Eye (tissue), 1 donor: ENCODE measurements at regions not wholly inside any gene's neighbourhood (a gene's known extent, or its start where the extent isn't known, plus 50 kb on each side); places are given as distances from the start of the nearest gene placed in this dataset.
"Not testable (repeated sequence)": the region's sequence is repeated elsewhere in the genome, so short reads cannot be mapped to it uniquely, and the experiment has no call there.

ENCODE experiments used
- DNase-seq: peaks from one replicate; pipeline ENCODE4 v3.0.0-alpha.2; 2015

GRCh38 chr5:111859533-111860270, 102.7 kb upstream of the NREP start:
- peak; percentile 48 for DNase-seq

DNA sequence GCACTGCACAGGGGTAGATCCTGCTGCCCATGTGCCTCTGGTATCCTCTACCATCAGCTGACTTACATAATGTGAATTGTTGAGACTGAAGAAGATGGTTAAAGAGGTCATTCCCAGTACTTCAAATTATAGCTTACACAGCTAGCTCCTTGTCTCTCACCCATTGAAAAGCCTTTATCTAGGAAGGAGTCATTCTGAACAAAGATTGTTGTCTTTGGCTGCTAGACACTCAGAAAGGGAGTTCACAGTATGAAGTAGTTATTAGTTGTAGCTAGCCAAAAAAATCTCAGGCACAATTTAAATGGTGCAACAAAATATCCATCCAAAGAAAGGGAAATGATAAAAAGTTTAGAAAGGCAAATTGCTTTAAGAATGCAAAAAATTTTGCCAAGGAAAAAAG, 102.0 kb upstream of the NREP start:
- DNase-seq, result no peak

- no peak for DNase-seq
Measured at GRCh38 chr5:111857623-111858022, 100.6 kb upstream of the NREP start.

DNA sequence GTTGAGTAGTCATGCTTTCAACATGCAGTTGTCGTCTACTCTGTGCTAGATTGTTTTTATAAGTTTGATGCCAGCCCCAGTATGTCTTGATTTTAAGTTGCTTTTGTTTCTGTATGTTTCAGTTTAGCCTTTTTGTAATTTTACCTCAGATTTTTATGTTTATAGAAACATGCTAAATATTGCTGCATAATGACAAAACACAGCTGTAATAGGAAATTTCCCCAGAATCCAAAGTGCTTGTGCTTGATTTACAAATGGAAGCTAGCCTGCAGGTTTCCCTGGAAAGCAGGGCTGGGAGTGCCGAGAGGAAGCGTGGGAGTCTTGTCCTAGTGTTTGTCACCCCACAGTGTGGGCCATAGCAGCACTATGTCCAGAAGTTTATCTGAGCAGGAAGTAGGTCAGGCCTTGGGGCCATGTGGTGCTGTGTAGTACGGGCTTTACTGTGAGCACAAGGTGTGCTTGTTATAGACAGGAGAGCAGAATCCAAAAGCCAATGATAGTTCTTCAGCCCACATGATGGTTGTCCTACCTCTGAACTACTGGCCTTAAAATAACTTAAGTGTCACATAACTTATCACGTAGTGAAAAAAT, 100.0 kb upstream of the NREP start:
- DNase-seq, result no peak

DNA sequence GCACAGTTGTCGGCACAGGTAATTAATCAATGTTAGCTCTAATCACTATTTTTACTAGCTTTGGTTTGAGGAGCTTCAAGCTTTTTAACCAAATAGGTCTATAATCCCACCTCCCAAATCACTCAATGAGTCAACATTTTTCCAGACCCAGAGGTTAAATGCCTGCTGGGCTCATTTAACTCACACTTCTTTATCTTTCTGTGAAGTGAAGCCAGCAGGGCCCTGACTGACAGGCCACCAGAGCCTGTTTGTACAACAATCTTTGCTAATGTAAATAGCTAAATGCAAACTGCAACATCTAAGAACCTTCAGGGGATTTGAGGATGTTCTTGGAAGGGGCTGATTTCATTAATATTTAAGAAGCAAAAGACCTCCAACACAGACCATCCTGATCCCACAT, 98.4 kb upstream of the NREP start:
- peak; percentile 45 for DNase-seq

DNA sequence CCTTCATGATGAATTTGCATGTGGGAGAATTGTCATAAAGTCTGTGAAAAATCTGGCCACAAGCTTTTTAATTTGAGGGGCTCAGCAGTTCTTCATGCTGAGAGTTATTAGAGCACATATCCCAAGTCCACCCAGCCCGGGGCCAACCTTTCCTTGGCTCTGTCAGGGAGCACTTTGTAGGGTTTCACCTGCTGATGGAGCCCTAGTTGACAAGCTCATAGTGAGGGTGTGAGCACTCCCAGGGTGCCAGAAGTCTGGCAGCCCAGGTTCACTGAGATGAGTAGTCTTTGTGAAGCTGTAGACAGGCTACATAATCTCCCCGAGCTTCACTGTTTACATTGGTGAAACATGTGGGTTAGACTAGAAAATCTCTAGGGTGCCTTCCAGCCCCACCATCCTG, 97.2 kb upstream of the NREP start:
- DNase-seq, result no peak

DNA sequence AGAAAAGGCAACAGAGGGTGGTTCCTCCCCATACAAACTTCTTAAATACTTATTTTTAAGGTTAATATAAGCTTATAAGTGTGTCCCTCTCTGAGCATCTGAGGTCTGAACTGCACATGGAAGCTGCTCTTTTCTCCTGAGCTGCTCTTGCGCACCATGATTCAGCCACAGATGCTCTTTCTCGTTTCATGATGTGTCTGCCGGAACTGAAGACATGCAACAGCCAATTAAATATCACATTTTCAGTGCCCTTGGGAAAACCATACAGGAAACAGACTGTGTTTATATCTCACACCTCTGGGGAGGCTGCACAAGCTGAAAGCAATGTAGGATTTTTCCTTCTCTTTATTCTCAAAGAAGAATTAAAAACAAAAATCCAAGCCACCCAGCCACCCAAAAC, 96.8 kb upstream of the NREP start:
- peak; percentile 39 for DNase-seq

DNA sequence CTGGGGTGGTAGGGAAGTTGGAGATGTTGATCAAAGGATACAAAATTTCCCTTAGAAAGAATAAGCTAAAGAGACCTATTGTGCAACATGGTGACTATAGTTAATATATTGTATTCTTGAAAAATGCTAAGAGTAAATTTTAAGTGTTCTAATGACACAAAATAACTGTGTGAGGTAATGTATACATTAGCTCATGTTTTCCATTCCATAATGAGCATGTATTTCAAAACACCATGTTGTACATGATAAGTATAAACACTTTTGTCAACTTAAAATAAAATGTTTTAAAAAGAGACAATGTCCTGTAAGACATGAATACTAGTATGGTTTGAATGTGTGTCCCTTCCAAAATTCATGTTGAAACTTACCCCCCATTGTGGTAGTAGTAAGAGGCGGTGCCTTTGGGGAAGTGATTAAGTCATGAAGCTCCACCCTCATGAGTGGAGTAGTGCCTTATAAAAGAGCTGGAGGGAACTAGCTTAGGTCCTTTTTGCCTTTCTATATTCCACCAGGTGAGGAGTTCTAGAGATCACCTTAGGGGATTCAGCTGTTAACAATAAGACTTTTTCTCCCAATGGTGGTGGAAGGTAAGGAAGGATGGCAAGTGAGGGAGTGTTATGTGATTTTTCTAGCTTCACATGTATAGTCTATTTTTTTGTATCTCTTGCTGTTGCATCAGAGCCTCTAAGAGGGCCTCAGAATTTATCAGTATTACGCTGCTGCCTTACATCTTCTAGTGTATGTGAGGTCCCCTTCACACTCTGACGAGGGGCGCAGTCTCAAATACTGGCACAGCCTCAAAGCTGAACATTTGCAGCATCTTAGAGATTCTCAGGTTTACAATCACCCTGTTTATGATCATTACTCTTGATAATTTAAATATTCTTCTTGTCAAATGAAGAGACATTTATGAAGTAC, 94.9 kb upstream of the NREP start:
- DNase-seq, result no peak

- DNase-seq, result no peak
Measured at GRCh38 chr5:111848476-111848875, 91.5 kb upstream of the NREP start.

GRCh38 chr5:111847052-111847925, 90.3 kb upstream of the NREP start:
- no peak for DNase-seq

- no peak for DNase-seq
Measured at GRCh38 chr5:111840036-111840674, 83.2 kb upstream of the NREP start.

DNA sequence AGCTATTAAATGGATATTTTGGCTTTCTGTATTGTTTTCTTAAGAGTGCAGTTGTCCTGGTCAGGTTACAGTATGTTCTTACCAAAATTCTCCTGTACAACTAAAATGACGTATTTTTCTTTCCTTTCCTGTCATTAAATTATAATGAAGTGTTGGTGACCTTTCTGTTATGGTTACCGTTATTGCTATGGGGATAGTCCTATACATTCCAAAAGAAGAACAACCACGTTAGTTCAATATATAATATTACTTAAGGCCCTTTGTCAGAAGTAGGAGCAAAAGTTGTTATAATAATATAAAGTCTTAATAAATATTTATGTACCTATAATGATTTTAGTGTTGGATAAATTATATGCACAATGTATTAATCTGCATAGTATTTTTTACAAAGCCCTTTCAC, 82.4 kb upstream of the NREP start:
- no peak for DNase-seq

DNA sequence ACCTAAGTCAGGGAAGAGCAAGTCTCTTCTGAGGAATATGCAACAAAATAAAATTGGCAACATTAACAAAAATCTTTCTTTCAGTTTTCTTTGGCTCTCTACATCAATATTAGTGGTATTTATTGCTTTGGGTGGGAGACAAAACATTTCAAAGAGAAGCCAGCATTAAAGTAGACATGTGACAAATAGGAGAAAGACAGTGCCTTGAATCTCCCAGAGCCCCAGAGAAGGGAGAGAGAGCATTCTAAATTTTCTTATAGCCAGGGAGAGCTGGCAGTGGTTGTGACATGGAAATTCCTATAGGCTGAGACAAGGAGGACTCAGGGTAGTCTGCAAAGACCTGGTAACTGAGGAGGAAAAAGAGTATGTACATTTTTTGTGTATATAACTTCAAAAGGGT, 79.4 kb upstream of the NREP start:
- no peak for DNase-seq

- DNase-seq, result no peak
Measured at GRCh38 chr5:111834926-111835599, 78.1 kb upstream of the NREP start.

DNA sequence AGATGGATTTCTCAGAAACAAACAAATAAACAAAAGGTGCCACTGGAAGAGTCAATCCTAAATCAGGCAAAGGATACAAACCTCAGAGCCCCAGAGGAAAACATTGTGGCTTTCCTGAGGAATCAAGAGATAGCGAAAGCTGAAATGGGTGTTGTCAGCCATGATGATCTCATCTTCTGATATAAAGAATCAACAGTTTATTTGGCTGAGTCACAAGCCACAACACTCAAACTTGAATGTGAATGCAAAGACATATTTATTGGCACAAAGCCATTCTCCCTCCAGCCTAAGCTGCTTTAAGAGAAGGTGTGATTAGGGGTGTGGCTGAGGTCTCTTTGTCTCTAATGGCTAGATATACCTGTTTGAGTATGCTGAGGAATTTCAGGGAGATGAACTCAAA, 73.3 kb upstream of the NREP start:
- DNase-seq, result no peak

DNA sequence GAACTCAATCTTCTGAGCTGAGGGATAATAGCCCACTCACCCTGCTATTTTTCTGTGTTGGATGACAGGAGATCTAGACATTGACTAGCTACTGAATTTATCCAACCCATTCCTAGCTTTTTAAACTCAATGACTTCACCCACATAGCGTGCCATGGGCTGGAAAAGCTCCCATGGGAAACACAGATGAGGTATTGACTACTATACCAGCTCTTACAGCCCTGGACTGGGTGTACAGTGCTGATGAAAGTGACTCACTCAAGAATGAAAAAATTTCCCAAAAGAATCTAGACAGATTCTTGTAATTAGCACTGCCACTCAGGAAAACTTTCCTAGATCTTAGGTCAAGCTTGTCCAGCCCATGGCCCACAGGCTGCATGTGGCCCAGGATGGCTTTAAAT, 72.7 kb upstream of the NREP start:
- DNase-seq, result no peak

GRCh38 chr5:111826064-111826463, 69.1 kb upstream of the NREP start:
- DNase-seq, result no peak

DNA sequence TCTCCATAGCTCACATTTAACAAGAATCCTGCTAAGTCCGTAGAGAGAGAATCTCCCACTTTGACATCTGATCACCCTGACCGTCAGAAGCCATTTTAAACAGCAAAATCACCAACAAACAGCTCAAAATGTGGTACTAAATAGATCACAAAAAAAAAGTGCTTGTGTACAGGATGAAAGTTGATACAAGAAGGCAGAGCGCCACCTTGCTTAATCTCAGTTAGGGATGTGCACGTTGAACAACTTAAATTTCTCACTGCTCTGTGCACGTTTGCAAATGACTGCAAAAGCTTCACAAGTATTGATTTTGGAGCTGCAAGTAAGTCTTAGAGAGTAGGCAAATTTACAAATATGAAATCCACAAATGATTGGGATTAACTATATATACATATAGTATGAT, 63.1 kb upstream of the NREP start:
- no peak for DNase-seq

DNA sequence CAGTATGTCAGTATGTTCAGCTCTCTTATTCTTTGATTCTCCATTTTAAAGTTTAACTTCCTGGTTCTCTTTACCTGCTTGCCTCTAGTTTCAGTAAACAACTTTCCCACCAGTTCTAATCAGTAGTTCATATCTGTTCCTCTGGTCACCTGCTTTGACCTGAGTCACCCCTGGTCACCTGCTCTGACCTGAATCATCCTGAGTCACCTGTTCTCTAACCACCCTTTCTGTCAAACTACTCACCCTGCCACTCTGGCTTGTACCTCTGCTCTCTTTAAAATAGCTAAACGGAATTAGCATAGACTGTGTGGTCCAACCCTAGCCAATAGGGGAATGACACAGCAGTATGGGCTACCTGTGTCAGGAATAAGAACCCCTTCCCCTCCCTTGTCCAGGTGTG, 62.0 kb upstream of the NREP start:
- not testable (repeated sequence) for DNase-seq

- DNase-seq, result no peak
Measured at GRCh38 chr5:111813537-111813936, 56.5 kb upstream of the NREP start.

DNA sequence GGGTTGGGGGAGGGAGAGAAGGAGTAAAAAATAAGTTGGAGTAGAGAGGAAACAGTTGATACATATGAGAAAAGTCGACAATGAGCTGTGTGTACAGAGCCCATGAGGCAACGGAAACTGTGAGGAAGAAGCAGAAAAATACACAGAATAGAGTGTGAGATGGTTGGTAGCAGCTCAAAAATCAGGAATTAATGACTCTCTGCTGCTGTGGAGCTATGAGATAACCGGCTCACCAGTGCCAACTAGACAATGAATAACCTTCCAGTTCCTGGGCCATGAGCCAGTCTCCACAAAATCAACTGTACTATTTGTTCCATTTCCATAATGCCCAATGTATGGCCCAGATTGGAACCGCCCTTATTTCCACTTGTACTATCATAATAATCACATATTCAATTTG, 53.1 kb upstream of the NREP start:
- no peak for DNase-seq
